H1 (cell line): ENCODE measurements at regions not wholly inside any gene's neighbourhood (a gene's known extent, or its start where the extent isn't known, plus 50 kb on each side); places are given as distances from the start of the nearest gene placed in this dataset.

Experiments
- CTCF ChIA-PET: fragments of 300-600 bp; sonication (Branson Sonifier 250); formaldehyde crosslinking; loops from one replicate; lab custom pipeline; 2021; ENCODE audit not compliant: partially characterized antibody; lab: Charles Lee
- POLR2A ChIA-PET: fragments of 300-600 bp; sonication (Branson Sonifier 250); formaldehyde crosslinking; loops from one replicate; lab custom pipeline; 2021; ENCODE audit warnings: inconsistent platforms; ENCODE audit not compliant: partially characterized antibody; lab: Charles Lee
- DNase-seq, 2 experiments: peaks; one replicate each; pipeline versions ENCODE4 v3.0.0 to v3.0.0-alpha.2; 2010 to 2022; ENCODE audit warnings: low spot score in 2 of 2, low read depth in 1 of 2, mixed read lengths in 1 of 2
- FAIRE-seq: peaks from 2 replicates; lab custom pipeline; 2011; peaks lifted over from hg19 to GRCh38; lab: Jason Lieb, UNC
- H2AFZ ChIP-seq: 2 replicates; pipeline ENCODE4 v1.8.1; 2012; ENCODE audit warnings: low read length, inconsistent platforms
- H2AK5ac ChIP-seq: 2 replicates; pipeline ENCODE4 v1.6.1; 2013; ENCODE audit warnings: low read depth, low read length
- H2BK120ac ChIP-seq: replicated peaks from 2 replicates; pipeline ENCODE3; 2013; ENCODE audit warnings: low read depth, low read length, inconsistent platforms
- H2BK12ac ChIP-seq: 2 replicates; pipeline ENCODE4 v1.6.1; 2013; ENCODE audit warnings: low read depth, low read length
- H2BK15ac ChIP-seq: 2 replicates; pipeline ENCODE4 v1.6.1; 2013; ENCODE audit warnings: low read length
- H2BK20ac ChIP-seq: 2 replicates; pipeline ENCODE4 v1.6.1; 2013; ENCODE audit warnings: low read length
- H2BK5ac ChIP-seq: 2 replicates; pipeline ENCODE4 v1.6.1; 2013; ENCODE audit warnings: low read depth, low read length
- H3K14ac ChIP-seq: 2 replicates; pipeline ENCODE4 v1.6.1; 2013; ENCODE audit warnings: inconsistent platforms; ENCODE audit not compliant: insufficient read length
- H3K18ac ChIP-seq: 2 replicates; pipeline ENCODE4 v1.6.1; 2013; ENCODE audit warnings: low read length; ENCODE audit errors: extremely low read depth
- H3K23ac ChIP-seq: 2 replicates; pipeline ENCODE4 v1.6.1; 2013; ENCODE audit warnings: inconsistent platforms; ENCODE audit not compliant: insufficient read length
- H3K23me2 ChIP-seq: 2 replicates; pipeline ENCODE4 v1.6.1; 2013; ENCODE audit warnings: low read depth, low read length
- H3K27ac ChIP-seq: 2 replicates; pipeline ENCODE4 v1.6.1; 2011; ENCODE audit warnings: low read depth, low read length, inconsistent platforms
- H3K27me3 ChIP-seq, 4 experiments: replicated peaks in 1 of 4; 1 replicate in 1 of 4; 2 replicates in 3 of 4; pipeline versions ENCODE4 v1.6.1 to v1.8.1; 2011 to 2013; ENCODE audit warnings: low read length in 3 of 4, mild to moderate bottlenecking in 3 of 4, inconsistent platforms in 2 of 4, mixed read lengths in 2 of 4, moderate library complexity in 1 of 4; ENCODE audit not compliant: control insufficient read depth in 3 of 4, insufficient read depth in 3 of 4; ENCODE audit errors: extremely low read depth in 1 of 4
- H3K36me3 ChIP-seq, 4 experiments: 2 replicates each; pipeline versions ENCODE4 v1.6.1 to v1.8.1; 2011 to 2013; ENCODE audit warnings: mild to moderate bottlenecking in 4 of 4, low read length in 3 of 4, moderate library complexity in 2 of 4, control low read depth in 1 of 4, inconsistent platforms in 1 of 4; ENCODE audit not compliant: insufficient read depth in 4 of 4, control insufficient read depth in 2 of 4
- H3K4ac ChIP-seq: replicated peaks from 2 replicates; pipeline ENCODE3; 2013; ENCODE audit warnings: low read length, low read depth, mixed read lengths, inconsistent platforms; ENCODE audit not compliant: insufficient read length
- H3K4me1 ChIP-seq, 4 experiments: replicated peaks in 1 of 4; 1 replicate in 1 of 4; 2 replicates in 3 of 4; pipeline versions ENCODE4 v1.6.1 to v1.8.1; 2011 to 2013; ENCODE audit warnings: low read length in 3 of 4, inconsistent platforms in 2 of 4, mixed read lengths in 1 of 4; ENCODE audit not compliant: insufficient read depth in 4 of 4, control insufficient read depth in 3 of 4
- H3K4me2 ChIP-seq, 2 experiments: 2 replicates each; pipeline versions ENCODE4 v1.6.1 to v1.8.1; 2011 to 2013; ENCODE audit warnings: low read depth in 2 of 2, low read length in 2 of 2, control low read depth in 1 of 2, inconsistent platforms in 1 of 2, mild to moderate bottlenecking in 1 of 2; ENCODE audit not compliant: insufficient read depth in 1 of 2
- H3K4me3 ChIP-seq, 4 experiments: fragments of 200-600, 300-600 bp in 1 of 4; sonication (generic), shearing (Covaris generic), sonication (Bioruptor Twin) in 1 of 4; 2 replicates each; pipeline versions ENCODE4 v1.5.1 to v1.8.1; 2011 to 2016; ENCODE audit warnings: low read length in 4 of 4, low read depth in 3 of 4, control low read depth in 2 of 4, inconsistent platforms in 2 of 4, mild to moderate bottlenecking in 2 of 4, mixed read lengths in 1 of 4, moderate library complexity in 1 of 4; ENCODE audit not compliant: insufficient read depth in 2 of 4; ENCODE audit errors: extremely low read depth in 1 of 4
- H3K56ac ChIP-seq: replicated peaks from 2 replicates; pipeline ENCODE3; 2013; ENCODE audit warnings: low read depth, mild to moderate bottlenecking, mixed read lengths, low read length, inconsistent platforms; ENCODE audit not compliant: insufficient read length
- H3K79me1 ChIP-seq: 2 replicates; pipeline ENCODE4 v1.6.1; 2013; ENCODE audit warnings: low read depth, low read length, control low read depth
- H3K79me2 ChIP-seq, 2 experiments: 2 replicates each; pipeline versions ENCODE4 v1.6.1 to v1.8.1; 2012 to 2013; ENCODE audit warnings: low read length in 2 of 2, mild to moderate bottlenecking in 2 of 2, inconsistent platforms in 1 of 2; ENCODE audit not compliant: insufficient read depth in 2 of 2, control insufficient read depth in 1 of 2
- H3K9ac ChIP-seq, 4 experiments: replicated peaks in 1 of 4; 1 replicate in 1 of 4; 2 replicates in 3 of 4; pipeline versions ENCODE4 v1.6.1 to v1.8.1; 2011 to 2013; ENCODE audit warnings: low read depth in 3 of 4, low read length in 3 of 4, control low read depth in 2 of 4, mild to moderate bottlenecking in 2 of 4, moderate library complexity in 2 of 4, inconsistent platforms in 1 of 4; ENCODE audit errors: extremely low read depth in 1 of 4
- H3K9me3 ChIP-seq, 2 experiments: 2 replicates each; pipeline versions ENCODE4 v1.6.1 to v1.8.1; 2012 to 2013; ENCODE audit warnings: mild to moderate bottlenecking in 2 of 2, moderate library complexity in 2 of 2, control low read depth in 1 of 2, inconsistent platforms in 1 of 2, low read depth in 1 of 2, low read length in 1 of 2, mixed read lengths in 1 of 2; ENCODE audit not compliant: insufficient read depth in 2 of 2
- H4K20me1 ChIP-seq, 2 experiments: replicated peaks in 1 of 2; 2 replicates each; pipeline versions ENCODE3 to v1.8.1; 2011 to 2013; ENCODE audit warnings: inconsistent platforms in 2 of 2, low read length in 2 of 2, mild to moderate bottlenecking in 1 of 2; ENCODE audit not compliant: insufficient read depth in 2 of 2, control insufficient read depth in 1 of 2
- H4K5ac ChIP-seq: 2 replicates; pipeline ENCODE4 v1.6.1; 2013; ENCODE audit warnings: low read length, low read depth, mixed read lengths, inconsistent platforms; ENCODE audit not compliant: insufficient read length
- H4K8ac ChIP-seq: 2 replicates; pipeline ENCODE4 v1.8.0; 2013; ENCODE audit warnings: mild to moderate bottlenecking, moderate library complexity, low read length, inconsistent platforms; ENCODE audit not compliant: insufficient read depth; ENCODE audit errors: extremely low read depth
- H4K91ac ChIP-seq: replicated peaks from 2 replicates; pipeline ENCODE3; 2013; ENCODE audit warnings: low read length, mixed read lengths, inconsistent platforms; ENCODE audit not compliant: insufficient read length
- CREB1 ChIP-seq: IDR thresholded peaks from 2 replicates; pipeline ENCODE4 v1.6.1; 2012; ENCODE audit warnings: inconsistent platforms
- EP300 ChIP-seq, 2 experiments: IDR thresholded peaks; 1 replicate in 1 of 2; 2 replicates in 1 of 2; pipeline ENCODE4 v1.6.1; 2011 to 2012; ENCODE audit warnings: low read depth in 2 of 2, low read length in 2 of 2, mild to moderate bottlenecking in 2 of 2, borderline replicate concordance in 1 of 2, inconsistent platforms in 1 of 2, moderate library complexity in 1 of 2
- HDAC2 ChIP-seq, 2 experiments: fragments of 300-600 bp in 1 of 2; sonication (generic) in 1 of 2; IDR thresholded peaks; 2 replicates each; pipeline ENCODE4 v1.6.1; 2011 to 2012; ENCODE audit warnings: low read depth in 2 of 2, low read length in 2 of 2, mild to moderate bottlenecking in 2 of 2, moderate library complexity in 2 of 2, borderline replicate concordance in 1 of 2, inconsistent platforms in 1 of 2
- JUND ChIP-seq: IDR thresholded peaks from 2 replicates; pipeline ENCODE4 v1.6.1; 2011; ENCODE audit warnings: mild to moderate bottlenecking, improper control_type of control experiment, low read length
- KDM1A ChIP-seq: fragments of 200-600, 300-600 bp; sonication (generic); IDR thresholded peaks from 2 replicates; pipeline ENCODE4 v1.7.1; 2016; ENCODE audit warnings: mild to moderate bottlenecking, low read length, borderline replicate concordance
- KDM4A ChIP-seq: IDR thresholded peaks from one replicate; pipeline ENCODE4 v1.7.1; 2012; ENCODE audit warnings: low read depth, mild to moderate bottlenecking, moderate library complexity, low read length, inconsistent platforms; ENCODE audit not compliant: severe bottlenecking
- KDM5A ChIP-seq: fragments of 200-600 bp; IDR thresholded peaks from 2 replicates; pipeline ENCODE4 v1.7.1; 2012; ENCODE audit warnings: mild to moderate bottlenecking, low read length, inconsistent platforms, mixed read lengths
- SIN3A ChIP-seq, 2 experiments: IDR thresholded peaks in 1 of 2; conservative IDR thresholded peaks in 1 of 2; 2 replicates each; pipeline ENCODE4 v1.6.1; 2011 to 2012; ENCODE audit warnings: low read length in 2 of 2, improper control_type of control experiment in 1 of 2, low read depth in 1 of 2, mild to moderate bottlenecking in 1 of 2
- SIRT6 ChIP-seq: IDR thresholded peaks from one replicate; pipeline ENCODE4 v1.7.1; 2012; ENCODE audit warnings: low read length, inconsistent platforms
- TBP ChIP-seq: IDR thresholded peaks from 2 replicates; pipeline ENCODE4 v1.6.1; 2011; ENCODE audit warnings: low read depth, low read length, improper control_type of control experiment
- TCF12 ChIP-seq: IDR thresholded peaks from 2 replicates; pipeline ENCODE4 v1.6.1; 2011; ENCODE audit warnings: low read depth, mild to moderate bottlenecking, low read length
- WGBS, 2 experiments: shearing (Covaris generic) in 1 of 2; methylation state at CpG; one replicate each; pipeline versions ENCODE4 v1.1.6 to v1.1.7; 2013 to 2015; ENCODE audit warnings: low lambda C conversion rate in 2 of 2, mixed read lengths in 2 of 2, inconsistent platforms in 1 of 2, low coverage in 1 of 2, missing lambda C conversion rate in 1 of 2; ENCODE audit not compliant: insufficient replicate concordance in 2 of 2, insufficient coverage in 1 of 2, insufficient read length in 1 of 2; ENCODE audit errors: extremely low coverage in 1 of 2, missing lambda C conversion rate in 1 of 2; 5-methylcytosine and 5-hydroxymethylcytosine counted together

- TF ChIP-seq KDM5A (no peak), KDM1A (no peak), SIN3A (conservative IDR thresholded peaks at IDR 0.05 in 1 of 2, IDR thresholded peaks at IDR 0.05 in 1 of 2; ENCODE audit: low read depth in 1 of 2, low read length in 2 of 2) (no peak), EP300 (IDR thresholded peaks at IDR 0.05; ENCODE audit: borderline replicate concordance in 1 of 2, low read depth in 2 of 2, low read length in 2 of 2) (no peak), TCF12 (no peak), TBP (no peak), SIRT6 (no peak), KDM4A (no peak), JUND (no peak), HDAC2 (IDR thresholded peaks at IDR 0.05; ENCODE audit: borderline replicate concordance in 1 of 2, low read depth in 2 of 2, low read length in 2 of 2) (no peak), CREB1 (no peak)
These were observed 222.3 kb upstream of the PHYHIPL start for GRCh38 chr10:58954178-58954577.

More at GRCh38 chr10:58954178-58954577, 222.3 kb upstream of the PHYHIPL start:
- H4K20me1 ChIP-seq, result no peaks in the 10 kb centered on the region
- H2BK5ac ChIP-seq, result no peak overlapping the region
- no peaks in the 10 kb centered on the region for H3K23me2 ChIP-seq
- H4K5ac ChIP-seq, result no peak overlapping the region
- no peak overlapping the region for H2BK20ac ChIP-seq
- no peak overlapping the region for H3K4me2 ChIP-seq
- no peak overlapping the region for H2BK12ac ChIP-seq
- no peaks in the 10 kb centered on the region for H3K79me1 ChIP-seq
- H3K9ac ChIP-seq, result no peak overlapping the region
- no peak overlapping the region for H3K14ac ChIP-seq
- H3K56ac ChIP-seq, result no peak overlapping the region
- no peaks in the 10 kb centered on the region for H3K36me3 ChIP-seq
- H3K23ac ChIP-seq, result no peak overlapping the region
- no peak overlapping the region for H3K4ac ChIP-seq
- ChIA-PET CTCF (interaction anchor here (0.9 to 4.3 kb wide), 11 partner anchors 10 to 668 kb away, joined by 3 to 25 read pairs (median 4); partner anchors contain the start of gene PHYHIPL), POLR2A (no interaction called here)
- no peak overlapping the region for H3K18ac ChIP-seq
- no peak overlapping the region for H4K91ac ChIP-seq
- no peaks in the 10 kb centered on the region for H3K4me1 ChIP-seq
- H2AFZ ChIP-seq, result no peak overlapping the region
- WGBS, 2 experiments, result 89% methylated on average over 2 of the region's 2 CpGs; no CpG with 5 or more reads in 1 of the 2 experiments
- H3K27me3 ChIP-seq, result no peaks in the 10 kb centered on the region
- H4K8ac ChIP-seq, result no peak overlapping the region
- no peaks in the 10 kb centered on the region for H3K79me2 ChIP-seq
- H3K27ac ChIP-seq, result no peak overlapping the region
- no peak overlapping the region for H2BK120ac ChIP-seq
- no peak for DNase-seq
- H2BK15ac ChIP-seq, result no peak overlapping the region
- H3K4me3 ChIP-seq, result no peak overlapping the region
- H3K9me3 ChIP-seq, result no peaks in the 10 kb centered on the region
- H2AK5ac ChIP-seq, result no peak overlapping the region
- no peak for FAIRE-seq
